SK-N-MC (cell line): ENCODE measurements at regions not wholly inside any gene's neighbourhood (a gene's known extent, or its start where the extent isn't known, plus 50 kb on each side); places are given as distances from the start of the nearest gene placed in this dataset.

ENCODE experiments used
- EZH2 ChIP-seq: fragments of 200-600 bp; sonication (generic); IDR thresholded peaks from one replicate; pipeline ENCODE4 v1.6.1; 2017; ENCODE audit warnings: antibody characterized with exemption
- POLR2AphosphoS5 ChIP-seq: IDR thresholded peaks from 2 replicates; pipeline ENCODE4 v1.6.1; 2012; ENCODE audit warnings: mild to moderate bottlenecking, low read depth, low read length, borderline replicate concordance

DNA sequence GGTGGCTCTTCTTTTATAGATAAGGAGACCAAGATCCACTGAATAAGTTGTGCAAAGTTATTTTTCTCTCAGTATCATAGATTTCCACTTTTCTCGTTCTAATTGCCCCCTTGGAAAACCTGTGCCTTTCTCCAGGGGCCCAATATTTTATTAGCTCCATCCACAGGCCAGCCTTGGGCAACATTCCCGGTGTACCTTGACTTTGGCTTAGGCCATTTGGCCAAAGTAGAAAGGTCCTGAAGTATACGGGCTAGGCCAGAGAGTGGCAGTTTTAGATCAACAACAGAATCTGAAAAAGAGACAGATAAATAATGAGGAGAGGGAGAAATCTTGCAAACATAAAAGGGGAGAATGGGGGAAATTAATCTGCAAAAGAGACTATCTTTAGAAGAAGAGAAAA is 91.7 kb upstream of the CHMP2B start:
- TF ChIP-seq EZH2 = no peak
- no peak for TF ChIP-seq POLR2AphosphoS5
